ENCODE measurements at regions not wholly inside any gene's neighbourhood (a gene's known extent, or its start where the extent isn't known, plus 50 kb on each side); places are given as distances from the start of the nearest gene placed in this dataset.

DNA sequence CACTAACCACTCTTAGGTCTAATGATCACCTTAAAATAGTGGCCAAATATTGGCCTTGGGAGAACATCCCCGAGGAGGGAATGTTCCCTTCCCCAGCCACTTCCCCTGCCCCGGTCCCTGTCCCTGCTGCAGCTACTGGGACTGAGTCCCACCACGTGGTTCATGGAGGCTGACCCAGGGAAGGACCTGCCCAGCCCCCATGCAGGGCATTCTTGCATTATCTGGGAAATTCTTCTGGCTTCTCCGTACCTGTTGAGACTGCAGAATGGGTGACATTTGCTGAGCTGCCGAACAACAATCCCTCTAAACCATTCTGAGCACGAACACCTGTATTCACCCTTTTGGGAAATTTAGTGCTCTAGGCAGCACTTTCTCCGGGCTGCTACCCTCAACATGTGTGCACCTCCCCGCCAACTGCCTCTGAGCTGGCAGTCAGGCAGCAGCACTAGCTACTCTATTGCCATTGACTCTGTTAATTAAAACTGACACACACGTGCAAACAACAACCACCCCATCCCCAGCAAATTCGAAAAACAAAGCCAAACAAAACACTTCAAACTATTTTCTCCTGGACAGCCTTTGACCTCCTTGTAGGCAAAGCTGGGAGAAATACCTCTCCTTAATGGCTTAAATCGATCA, 567.4 kb upstream of the MKI67 start:
- DNase-seq (ENCODE audit: insufficient read length, low spot score), result no peak
- no peak for TF ChIP-seq POLR2A (IDR thresholded peaks at IDR 0.05; ENCODE audit: low read depth, low read length)
- FAIRE-seq, result no peak

DNA sequence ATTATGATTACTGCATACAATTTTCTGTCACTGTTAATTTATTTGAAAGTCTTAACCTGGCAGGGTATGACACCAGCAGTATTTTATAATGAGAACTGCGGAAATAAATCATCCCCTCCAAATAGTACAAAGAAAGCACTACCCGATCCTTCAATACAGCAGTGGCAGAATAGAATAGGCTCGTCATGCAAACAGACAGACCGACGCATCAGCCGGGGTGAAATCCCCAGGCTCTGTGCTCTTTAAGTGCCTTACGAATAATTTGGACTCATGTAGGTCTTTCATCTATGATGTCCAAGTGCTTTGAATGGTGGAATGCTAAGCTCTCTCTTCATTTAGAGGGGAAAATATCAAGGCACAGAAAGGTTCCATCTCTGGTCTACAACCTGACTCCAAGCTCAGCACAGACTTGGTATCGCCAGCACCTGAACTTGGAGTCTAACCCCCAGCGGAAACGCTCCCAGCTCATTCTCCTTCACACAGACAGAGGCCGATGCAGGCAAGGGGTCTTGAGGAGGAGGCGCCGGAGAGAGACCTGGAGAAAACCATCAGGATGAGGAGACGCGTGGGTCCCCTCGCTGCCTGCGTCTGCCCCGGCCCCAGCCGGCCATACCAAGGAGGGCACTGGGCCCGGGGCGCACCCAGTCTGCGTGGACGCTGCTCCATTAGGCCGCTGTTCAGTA, 568.1 kb upstream of the MKI67 start:
- no peak for TF ChIP-seq POLR2A (IDR thresholded peaks at IDR 0.05; ENCODE audit: low read depth, low read length)
- DNase-seq (ENCODE audit: insufficient read length, low spot score) (no peak), FAIRE-seq (no peak)

DNA sequence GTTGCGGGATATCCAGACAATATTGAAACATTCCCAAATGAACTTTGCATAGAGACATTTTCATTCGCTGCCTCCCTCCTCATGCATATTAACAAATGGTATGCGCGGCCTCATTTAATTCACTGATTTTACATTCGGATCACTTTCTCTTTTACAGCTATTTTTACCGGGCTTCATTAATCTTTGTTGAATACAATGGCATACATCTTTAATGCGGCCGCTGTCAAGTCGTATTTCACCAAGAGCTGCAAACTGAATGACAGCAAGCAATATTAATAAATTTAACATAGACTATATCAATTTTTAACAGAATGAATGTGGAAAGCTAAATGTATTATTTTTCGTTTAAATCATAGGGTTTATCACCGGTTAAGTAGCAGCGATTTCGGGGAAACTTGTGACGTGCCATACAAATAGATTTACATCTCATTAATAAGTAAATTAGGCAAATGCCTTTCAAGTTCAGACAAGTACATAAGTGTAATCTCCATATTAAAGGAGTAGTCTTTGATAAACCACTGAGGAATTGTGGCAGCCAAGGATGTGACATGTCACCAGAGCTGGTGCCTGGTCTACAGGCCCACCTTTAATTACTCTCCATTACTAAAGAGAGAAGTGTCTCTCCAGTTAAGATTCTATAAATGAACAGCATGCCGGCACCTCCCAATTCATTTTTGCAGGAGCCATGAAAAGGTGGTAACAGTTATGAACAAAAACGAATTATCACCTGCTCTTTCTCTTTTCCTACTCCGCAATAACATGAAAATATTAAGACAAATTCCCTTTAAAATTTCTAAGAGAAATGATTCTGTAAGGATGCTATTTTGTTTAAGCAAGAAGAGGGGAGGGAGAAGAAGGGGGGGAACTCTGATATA, 568.9 kb upstream of the MKI67 start:
- DNase-seq (ENCODE audit: insufficient read length, low spot score) (no peak), FAIRE-seq (no peak)
- TF ChIP-seq POLR2A (IDR thresholded peaks at IDR 0.05; ENCODE audit: low read depth, low read length), result no peak

GRCh38 chr10:128695931-128696330, 569.7 kb upstream of the MKI67 start:
- TF ChIP-seq POLR2A (IDR thresholded peaks at IDR 0.05; ENCODE audit: low read depth, low read length), result no peak
- no peak for DNase-seq (ENCODE audit: insufficient read length, low spot score)
- no peak for FAIRE-seq

DNA sequence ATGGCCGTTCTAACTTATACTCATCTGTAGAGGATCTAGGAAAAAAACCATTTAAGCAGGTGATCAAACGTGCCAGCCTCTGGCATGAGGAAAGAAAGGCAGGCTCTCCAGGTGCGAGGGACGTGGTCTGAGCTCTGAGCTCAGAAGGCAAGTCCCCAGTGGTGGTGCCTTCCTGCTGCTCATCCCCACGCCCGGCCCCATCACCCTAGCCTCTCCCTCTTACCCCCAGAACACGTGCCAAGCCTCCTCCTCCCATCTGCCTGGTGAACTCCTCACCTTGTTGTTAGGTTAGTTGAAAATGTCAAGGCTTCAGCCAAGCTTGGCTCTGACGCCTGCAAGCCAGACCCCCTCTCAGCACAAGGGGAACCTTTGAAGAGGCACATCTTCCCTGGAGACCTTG, 571.2 kb upstream of the MKI67 start:
- no peak for FAIRE-seq
- TF ChIP-seq POLR2A (IDR thresholded peaks at IDR 0.05; ENCODE audit: low read depth, low read length), result no peak
- no peak for DNase-seq (ENCODE audit: insufficient read length, low spot score)

- no peak for FAIRE-seq
- TF ChIP-seq POLR2A (IDR thresholded peaks at IDR 0.05; ENCODE audit: low read depth, low read length), result no peak
- no peak for DNase-seq (ENCODE audit: insufficient read length, low spot score)
Measured at GRCh38 chr10:128701381-128701780, 575.2 kb upstream of the MKI67 start.

GRCh38 chr10:128701837-128702236, 575.6 kb upstream of the MKI67 start:
- DNase-seq (ENCODE audit: insufficient read length, low spot score) (no peak), FAIRE-seq (no peak)
- TF ChIP-seq POLR2A (IDR thresholded peaks at IDR 0.05; ENCODE audit: low read depth, low read length), result no peak

DNA sequence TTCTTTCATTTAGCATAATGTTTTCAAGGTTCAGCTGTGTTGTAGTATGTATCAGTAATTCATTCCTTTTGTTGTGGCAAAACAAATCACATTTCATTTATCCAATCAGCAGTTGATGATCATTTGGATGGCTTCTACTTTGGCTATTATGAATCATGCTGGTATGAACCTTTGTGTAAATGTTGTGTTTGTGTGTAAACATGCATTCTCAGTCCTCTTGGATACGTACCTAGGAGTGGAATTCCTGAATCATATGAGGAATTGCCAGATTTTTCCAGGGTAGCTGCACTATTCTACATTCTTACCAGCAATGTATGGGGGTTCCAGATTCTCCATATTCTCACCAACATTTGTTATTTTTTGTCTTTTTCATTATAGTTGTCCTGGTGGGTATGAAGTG, 578.5 kb upstream of the MKI67 start:
- TF ChIP-seq POLR2A (IDR thresholded peaks at IDR 0.05; ENCODE audit: low read depth, low read length), result no peak
- FAIRE-seq (no peak), DNase-seq (ENCODE audit: insufficient read length, low spot score) (no peak)

DNA sequence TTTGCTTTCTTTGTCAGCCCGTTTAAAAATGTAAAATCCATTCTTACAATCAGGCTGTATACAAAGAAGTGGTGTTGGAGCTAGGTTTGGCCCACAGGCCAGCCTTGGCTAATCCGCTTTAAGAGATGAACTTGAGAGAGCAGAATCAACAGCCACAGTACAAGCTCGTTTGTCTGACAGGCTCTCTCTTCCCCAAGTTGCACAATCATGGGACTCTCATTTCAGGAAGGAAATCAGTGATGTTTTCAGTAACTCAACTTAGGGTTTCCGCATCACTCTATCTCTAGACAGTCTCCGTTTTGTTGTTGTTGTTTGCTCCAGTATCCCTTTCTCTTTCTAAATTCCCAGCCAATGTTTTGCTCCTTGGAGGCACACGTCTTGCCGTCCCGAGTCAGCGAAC, 582.0 kb upstream of the MKI67 start:
- no peak for TF ChIP-seq POLR2A (IDR thresholded peaks at IDR 0.05; ENCODE audit: low read depth, low read length)
- FAIRE-seq (no peak), DNase-seq (ENCODE audit: insufficient read length, low spot score) (no peak)

GRCh38 chr10:128709686-128710085, 583.5 kb upstream of the MKI67 start:
- no peak for DNase-seq (ENCODE audit: insufficient read length, low spot score)
- TF ChIP-seq POLR2A (IDR thresholded peaks at IDR 0.05; ENCODE audit: low read depth, low read length), result no peak
- no peak for FAIRE-seq

GRCh38 chr10:128710098-128710797, 584.0 kb upstream of the MKI67 start:
- no peak for FAIRE-seq
- TF ChIP-seq POLR2A (IDR thresholded peaks at IDR 0.05; ENCODE audit: low read depth, low read length), result no peak
- DNase-seq (ENCODE audit: insufficient read length, low spot score), result no peak

DNA sequence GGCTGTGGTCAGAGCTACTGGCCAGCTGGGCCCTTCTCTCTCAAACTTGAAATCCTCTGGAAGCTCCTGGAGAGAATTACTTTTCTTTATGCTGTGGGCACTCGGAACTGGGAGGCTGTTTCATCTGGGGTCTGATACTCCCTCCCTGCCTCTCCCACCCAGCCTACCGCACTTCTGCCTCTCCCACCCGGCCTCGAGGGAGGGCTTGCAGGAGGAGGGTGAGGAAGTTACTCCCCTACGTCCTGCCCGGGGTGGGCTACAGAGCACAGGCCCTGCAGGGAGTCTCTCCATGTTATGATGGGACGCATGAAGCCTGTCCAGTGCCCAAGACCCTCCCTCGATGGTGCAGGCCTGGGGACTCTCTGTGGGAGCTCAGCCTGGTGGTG, 584.6 kb upstream of the MKI67 start:
- FAIRE-seq (no peak), DNase-seq (ENCODE audit: insufficient read length, low spot score) (no peak)
- TF ChIP-seq POLR2A (IDR thresholded peaks at IDR 0.05; ENCODE audit: low read depth, low read length), result no peak

DNA sequence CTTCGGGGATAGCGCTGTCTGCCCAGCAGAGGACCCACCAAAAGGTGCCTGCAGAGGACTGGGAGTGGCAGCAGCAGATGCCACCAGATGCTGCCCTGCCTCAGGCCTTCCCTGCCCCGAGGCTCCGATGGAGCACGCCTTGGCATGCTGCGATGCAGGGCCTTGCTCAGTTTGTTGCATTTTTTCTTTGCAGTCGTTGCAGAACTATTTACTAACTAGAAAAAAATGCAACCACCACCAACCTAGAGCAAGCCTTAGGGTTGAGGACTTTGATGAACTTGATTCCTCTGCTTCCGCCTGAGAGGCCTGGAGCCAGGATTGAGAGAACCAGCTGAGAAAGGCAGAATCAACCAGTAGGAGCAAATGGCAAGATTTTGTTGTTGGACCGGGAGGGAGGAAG, 585.6 kb upstream of the MKI67 start:
- FAIRE-seq (no peak), DNase-seq (ENCODE audit: insufficient read length, low spot score) (no peak)
- no peak for TF ChIP-seq POLR2A (IDR thresholded peaks at IDR 0.05; ENCODE audit: low read depth, low read length)

Data from H54 (cell line).